ENCODE measurements at regions not wholly inside any gene's neighbourhood (a gene's known extent, or its start where the extent isn't known, plus 50 kb on each side); places are given as distances from the start of the nearest gene placed in this dataset.

GRCh38 chr9:16158093-16158492, 605.2 kb downstream of the CCDC171 start:
- FAIRE-seq: no peak

GRCh38 chr9:16161483-16161882, 608.6 kb downstream of the CCDC171 start:
- FAIRE-seq: no peak

DNA sequence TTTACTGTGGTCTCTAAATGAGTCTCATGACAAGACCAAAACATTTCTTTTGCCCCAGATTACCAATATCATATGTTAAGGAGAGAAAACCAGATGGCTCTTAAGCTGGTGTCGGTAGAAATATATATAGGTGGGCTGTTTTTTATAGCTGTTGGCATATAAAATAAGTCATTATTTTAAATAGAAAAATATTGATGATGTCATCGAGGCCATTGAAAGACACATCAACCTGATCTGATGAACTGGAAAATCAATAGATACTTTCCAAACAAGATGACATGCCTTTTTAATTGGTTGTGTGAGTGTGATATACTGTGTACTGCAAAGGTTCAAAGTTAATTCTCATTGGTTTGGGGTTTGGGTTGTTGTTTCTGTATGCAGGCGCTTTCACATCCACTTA, 617.3 kb downstream of the CCDC171 start:
- FAIRE-seq: no peak

- no peak for FAIRE-seq
Measured at GRCh38 chr9:16171911-16172310, 619.1 kb downstream of the CCDC171 start.

DNA sequence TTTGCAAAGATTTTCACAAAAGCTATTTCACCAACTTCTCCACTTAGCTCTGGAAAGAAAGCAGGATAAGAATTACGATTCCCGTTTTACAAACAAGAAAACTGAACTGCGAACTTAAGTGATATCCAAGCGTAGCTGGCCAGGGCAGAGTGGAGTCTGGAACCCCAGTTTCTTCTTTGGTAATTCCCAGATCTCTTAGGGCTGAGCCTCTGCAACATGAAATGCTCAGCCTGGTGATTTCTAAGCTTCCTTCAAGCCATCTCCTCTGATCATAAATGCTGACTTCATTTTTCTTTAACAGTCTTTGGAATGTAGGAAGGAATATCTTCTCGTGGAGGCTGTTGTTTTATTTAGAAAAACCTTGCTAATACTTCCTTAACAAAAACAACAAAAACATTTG, 620.0 kb downstream of the CCDC171 start:
- no peak for FAIRE-seq

DNA sequence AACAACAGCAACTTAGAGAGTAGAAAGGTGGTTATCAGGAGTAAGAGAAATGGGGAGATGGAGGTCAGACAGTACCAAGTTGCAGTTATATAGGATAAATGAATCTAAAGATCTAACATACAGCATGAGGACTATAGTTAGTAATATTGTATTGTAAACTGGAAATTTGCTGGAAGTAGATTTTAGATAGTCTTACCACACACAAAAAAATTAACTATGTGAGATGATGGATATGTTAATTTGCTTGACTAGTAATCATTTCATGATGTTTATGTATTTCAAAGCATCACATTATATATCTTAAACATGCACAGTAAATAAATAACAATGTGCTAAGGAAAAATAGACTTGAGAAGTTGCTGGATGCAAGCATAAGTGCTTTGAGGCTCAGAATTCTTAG, 622.1 kb downstream of the CCDC171 start:
- FAIRE-seq: no peak

DNA sequence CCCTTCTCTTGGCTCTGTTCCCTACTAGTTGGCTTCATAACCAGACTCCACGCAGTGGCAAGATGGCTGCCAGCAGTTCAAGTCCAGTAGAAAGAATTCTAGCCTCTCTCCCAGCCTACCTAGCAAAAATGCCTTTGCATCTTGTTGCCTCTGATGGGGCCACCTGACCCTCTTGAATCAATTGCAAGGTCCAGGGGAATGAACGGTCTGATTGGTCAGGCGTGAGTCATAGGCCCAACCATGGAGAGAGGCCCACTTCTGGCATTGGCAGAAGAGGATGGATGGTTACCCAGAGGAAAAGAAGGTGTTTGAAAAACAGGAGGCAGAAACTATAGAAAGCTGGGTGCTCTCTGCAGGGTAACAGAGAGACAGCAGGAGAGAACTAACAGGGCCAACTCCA, 622.6 kb downstream of the CCDC171 start:
- FAIRE-seq: no peak

DNA sequence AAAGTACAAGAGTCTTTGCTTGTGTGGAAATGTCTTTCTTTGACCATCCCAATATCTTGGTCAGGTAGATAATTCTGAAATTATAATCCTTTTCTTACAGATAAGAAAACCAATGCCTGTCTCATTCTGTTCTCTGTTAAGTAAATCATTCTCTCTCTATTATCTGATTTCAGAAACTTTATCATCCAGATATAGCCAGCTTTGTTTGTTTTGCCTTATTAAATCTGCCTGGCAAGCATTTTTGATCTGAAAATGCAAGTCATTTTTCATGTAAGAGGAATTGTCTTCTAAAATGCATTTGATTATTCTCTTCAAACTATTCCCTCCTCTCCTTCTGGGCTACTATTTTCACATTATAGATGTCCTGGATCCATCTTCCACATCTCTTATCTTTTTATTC, 625.5 kb downstream of the CCDC171 start:
- FAIRE-seq: no peak

- no peak for FAIRE-seq
Measured at GRCh38 chr9:16179566-16179965, 626.7 kb downstream of the CCDC171 start.

GRCh38 chr9:16180091-16180490, 627.2 kb downstream of the CCDC171 start:
- FAIRE-seq: no peak

DNA sequence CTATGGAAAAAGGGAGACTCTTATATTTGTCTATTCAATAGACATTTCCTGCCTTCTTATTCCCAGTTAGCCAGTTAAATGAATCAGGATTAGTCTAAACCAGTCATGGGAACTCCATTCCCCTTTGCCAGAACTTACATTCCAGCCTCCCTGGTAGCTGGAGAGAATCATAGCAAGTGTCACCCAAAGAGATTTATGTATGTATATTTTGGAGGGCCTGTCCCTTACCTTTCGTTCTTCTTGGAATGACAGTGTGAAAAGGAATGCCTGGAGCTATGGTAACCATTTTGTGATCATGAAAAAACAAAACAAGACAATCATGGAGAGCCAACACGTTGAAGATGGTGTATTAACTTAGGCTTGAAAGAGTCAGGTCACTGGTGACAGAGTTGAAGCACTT, 627.7 kb downstream of the CCDC171 start:
- no peak for FAIRE-seq

DNA sequence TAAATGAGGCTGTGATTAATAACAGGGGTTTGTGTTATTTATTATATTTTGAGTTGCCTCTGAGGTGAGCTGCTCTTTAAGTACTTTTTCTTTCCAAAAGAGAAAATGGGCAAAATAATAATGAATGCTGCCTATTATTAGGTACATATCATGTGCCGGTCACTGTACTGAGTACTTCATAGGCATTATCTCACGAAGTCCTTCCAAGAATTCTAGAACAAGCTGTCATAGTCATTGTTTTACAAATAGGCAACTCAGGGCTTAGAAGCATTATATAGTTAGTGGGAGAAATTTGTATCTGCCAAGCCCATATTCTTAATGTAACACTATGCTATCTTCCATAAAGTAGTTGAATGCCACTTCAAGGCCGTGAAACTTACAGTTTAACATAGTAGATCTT, 628.7 kb downstream of the CCDC171 start:
- FAIRE-seq: no peak

- FAIRE-seq: no peak
Measured at GRCh38 chr9:16182784-16183183, 629.9 kb downstream of the CCDC171 start.

DNA sequence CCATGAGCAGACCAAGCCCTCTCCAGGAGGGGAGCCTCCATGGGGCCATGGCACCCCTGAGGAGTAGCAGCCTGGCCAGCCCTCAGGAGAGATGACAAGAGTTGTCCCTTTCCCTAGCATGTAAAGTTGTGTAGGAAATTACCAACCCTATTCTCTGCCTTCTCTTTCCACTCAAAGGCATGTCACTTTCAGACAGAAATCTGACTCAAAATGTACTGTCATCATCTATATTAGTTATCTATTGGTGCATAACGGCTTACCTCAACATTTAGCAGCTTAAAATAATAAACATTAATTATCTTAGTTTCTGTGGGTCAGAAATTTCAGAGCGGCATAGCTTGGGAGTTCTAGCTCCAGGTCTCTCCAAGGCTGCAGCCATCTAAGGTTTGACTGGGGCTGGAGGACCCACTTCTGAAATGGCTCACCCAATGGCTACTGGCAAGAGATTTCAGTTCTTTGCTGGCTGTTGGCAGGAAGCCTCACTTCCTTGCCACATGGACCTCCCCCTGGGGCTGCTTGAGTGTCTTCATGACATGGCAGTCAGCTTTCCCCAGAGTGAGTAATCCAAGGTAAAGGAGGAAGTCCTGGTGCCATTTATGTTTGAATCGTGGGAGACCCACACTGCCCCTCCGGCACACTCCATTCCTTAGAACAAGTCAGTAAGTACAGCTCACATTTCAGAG, 632.3 kb downstream of the CCDC171 start:
- no peak for FAIRE-seq

DNA sequence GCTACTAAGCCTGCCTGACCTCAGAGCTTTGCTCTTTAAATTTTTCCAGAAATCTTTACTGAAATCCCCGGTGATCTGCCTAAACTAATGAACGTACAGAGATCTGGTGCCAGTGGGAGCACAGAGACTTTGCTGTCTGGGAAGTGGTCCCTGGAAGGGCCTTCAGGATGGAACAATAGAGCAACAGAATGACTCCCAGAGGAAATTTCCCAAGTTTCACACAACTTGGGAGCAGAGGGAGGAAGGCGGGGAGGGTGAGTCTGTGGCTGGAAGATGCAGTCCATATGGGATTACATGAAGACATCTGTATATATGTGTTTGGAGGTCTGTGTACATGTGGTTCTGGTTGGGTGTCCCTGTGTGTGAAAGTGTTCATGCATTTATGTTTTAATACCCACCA, 638.3 kb downstream of the CCDC171 start:
- no peak for FAIRE-seq

DNA sequence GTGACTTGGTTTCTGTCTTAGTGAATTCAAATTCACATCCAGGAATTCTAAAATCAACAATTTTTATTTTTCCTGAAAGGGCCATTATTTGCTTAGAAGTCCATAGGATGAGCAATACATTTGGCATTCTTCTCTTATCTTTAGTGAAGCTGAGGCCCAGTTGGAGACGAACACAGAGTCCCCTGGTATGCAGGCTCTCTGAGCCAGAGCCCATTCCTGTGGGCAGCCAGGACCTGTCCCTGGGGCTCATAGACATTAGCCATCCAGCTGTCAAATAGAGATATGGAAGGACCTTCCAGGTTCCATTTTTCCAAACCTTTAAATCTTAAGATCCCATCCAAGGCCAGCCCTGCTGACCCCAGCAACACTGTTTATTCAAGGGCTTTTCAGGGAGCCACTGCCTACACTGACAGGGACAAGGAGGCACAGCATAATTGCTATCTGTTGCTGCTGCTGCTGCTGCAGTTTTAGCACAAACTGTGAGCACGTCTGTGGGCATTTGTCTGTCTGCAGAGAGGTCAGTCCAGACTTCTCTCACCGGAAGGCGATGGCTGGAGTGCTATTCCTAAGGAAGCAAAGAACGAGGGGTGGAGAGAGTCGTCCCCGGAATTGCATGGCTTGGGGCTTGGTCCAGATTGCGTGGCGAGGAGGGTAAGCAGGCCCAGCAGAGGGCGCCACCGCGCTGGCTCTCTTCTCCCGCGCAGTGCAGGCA, 639.0 kb downstream of the CCDC171 start:
- peak; percentile 52 for FAIRE-seq

GRCh38 chr9:16192403-16193017, 639.7 kb downstream of the CCDC171 start:
- no peak for FAIRE-seq

DNA sequence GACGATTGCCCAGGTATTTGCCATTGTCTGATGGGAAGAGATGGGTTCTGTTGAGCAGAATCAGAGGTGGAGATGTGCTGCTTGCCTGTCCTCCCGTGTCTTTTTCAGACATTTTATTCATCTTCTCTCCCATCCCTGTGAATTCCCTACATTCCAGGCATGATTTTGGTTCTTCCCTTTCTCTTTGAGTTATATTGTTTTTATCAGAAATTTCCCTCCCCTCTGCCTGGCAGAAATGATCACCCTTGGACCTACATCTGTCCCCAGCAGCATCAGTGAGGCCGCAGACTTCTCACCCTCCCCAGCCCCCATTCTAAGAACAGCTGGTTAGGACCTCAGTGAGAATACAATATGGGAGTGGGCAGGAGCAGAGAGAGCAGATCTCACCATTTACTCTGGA, 640.2 kb downstream of the CCDC171 start:
- FAIRE-seq: no peak

- no peak for FAIRE-seq
Measured at GRCh38 chr9:16196206-16196605, 643.4 kb downstream of the CCDC171 start.

GRCh38 chr9:16197578-16198370, 644.9 kb downstream of the CCDC171 start:
- FAIRE-seq: no peak

DNA sequence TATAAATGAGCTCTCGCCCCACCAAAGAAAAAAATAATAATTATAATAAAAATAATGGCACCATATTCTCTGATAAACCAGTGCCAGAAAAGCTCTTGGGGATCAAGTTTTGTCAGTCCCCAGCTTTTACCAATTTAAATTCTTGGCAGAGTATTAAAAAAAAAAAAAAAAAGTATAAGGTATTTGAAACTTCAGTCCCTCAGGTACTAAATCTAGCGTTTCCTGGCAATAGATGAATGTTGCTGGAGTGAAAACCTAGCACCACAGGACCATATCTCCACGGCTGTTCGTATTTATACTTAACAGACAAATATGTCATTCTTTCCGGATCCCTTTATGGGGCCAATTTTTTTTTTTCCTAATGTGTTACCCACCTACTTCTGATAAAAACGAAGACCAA, 646.2 kb downstream of the CCDC171 start:
- no peak for FAIRE-seq

GRCh38 chr9:16202221-16202620, 649.4 kb downstream of the CCDC171 start:
- FAIRE-seq: no peak

DNA sequence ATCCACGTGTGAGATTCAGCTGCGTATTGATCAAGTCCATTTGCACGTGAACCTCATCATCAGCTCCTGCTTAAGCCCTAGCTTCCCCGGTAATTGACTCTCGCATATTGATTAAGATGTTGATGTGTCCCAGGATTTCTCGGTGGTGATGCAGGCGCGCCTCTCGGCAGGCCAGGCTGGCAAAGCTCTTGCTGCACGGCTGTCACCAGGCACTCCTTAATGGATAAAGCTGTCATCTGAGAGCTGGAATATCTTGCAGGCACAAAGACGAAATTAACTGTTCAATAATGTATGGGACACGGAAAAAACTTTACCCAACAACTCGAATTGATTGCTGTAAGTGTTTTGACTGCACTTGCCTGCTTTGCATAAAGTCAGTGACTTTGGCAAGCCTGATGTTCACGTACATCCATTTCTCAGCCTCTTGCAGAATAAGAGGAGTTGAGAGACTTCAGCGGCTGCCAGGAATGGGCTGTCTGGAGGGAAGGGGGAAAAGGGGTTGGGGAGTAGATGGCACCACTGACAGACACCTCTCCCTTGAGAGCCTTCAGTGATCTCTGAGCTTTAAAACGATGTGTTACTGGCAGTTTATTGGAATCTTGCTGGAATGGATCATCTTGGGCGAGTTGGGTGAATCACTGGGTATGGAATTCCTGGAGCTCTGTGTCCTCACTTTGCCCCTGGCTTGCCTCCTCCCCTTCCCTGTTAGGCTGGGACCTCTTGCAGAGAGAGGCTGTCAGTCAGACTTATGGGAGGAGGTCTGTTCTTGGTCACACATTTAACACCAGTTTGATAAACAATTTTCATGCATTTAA, 650.3 kb downstream of the CCDC171 start:
- FAIRE-seq: no peak
